Astrocyte (in vitro differentiated cells and primary cell): ENCODE measurements at regions not wholly inside any gene's neighbourhood (a gene's known extent, or its start where the extent isn't known, plus 50 kb on each side); places are given as distances from the start of the nearest gene placed in this dataset.
A peak's percentile ranks its signal among the peaks of the same experiment; 100 is the strongest.

ENCODE experiments used
- DNase-seq: peaks from one replicate; pipeline ENCODE4 v3.0.0-alpha.2; 2010; ENCODE audit warnings: low read depth
- FAIRE-seq: peaks from 2 replicates; lab custom pipeline; 2011; peaks lifted over from hg19 to GRCh38; lab: Jason Lieb, UNC
- H2AFZ ChIP-seq: 2 replicates; pipeline ENCODE4 v1.6.0; 2012; ENCODE audit warnings: low read depth, low read length, inconsistent platforms
- H3K27ac ChIP-seq: 2 replicates; pipeline ENCODE4 v1.5.1; 2011; ENCODE audit warnings: low read depth, low read length, inconsistent platforms
- H3K27me3 ChIP-seq: 2 replicates; pipeline ENCODE4 v1.6.0; 2011; ENCODE audit warnings: low read length, inconsistent platforms; ENCODE audit not compliant: insufficient read depth
- H3K36me3 ChIP-seq: 2 replicates; pipeline ENCODE4 v1.5.1; 2011; ENCODE audit warnings: low read length, inconsistent platforms; ENCODE audit not compliant: insufficient read depth
- H3K4me1 ChIP-seq: 2 replicates; pipeline ENCODE4 v1.5.1; 2011; ENCODE audit warnings: low read length, inconsistent platforms; ENCODE audit not compliant: insufficient read depth
- H3K4me2 ChIP-seq: 2 replicates; pipeline ENCODE4 v1.6.0; 2012; ENCODE audit warnings: low read length, inconsistent platforms
- H3K4me3 ChIP-seq: 2 replicates; pipeline ENCODE4 v1.5.1; 2011; ENCODE audit warnings: low read depth, mild to moderate bottlenecking, low read length, inconsistent platforms; ENCODE audit not compliant: insufficient read depth
- H3K79me2 ChIP-seq: 2 replicates; pipeline ENCODE4 v1.6.0; 2012; ENCODE audit warnings: mild to moderate bottlenecking, low read length, inconsistent platforms; ENCODE audit not compliant: insufficient read depth
- H3K9ac ChIP-seq: 2 replicates; pipeline ENCODE4 v1.6.0; 2012; ENCODE audit warnings: mild to moderate bottlenecking, low read length, inconsistent platforms
- H3K9me3 ChIP-seq: 2 replicates; pipeline ENCODE4 v1.5.1; 2012; ENCODE audit warnings: low read depth, mild to moderate bottlenecking, low read length, inconsistent platforms; ENCODE audit not compliant: insufficient read depth
- H4K20me1 ChIP-seq: 2 replicates; pipeline ENCODE4 v1.6.0; 2012; ENCODE audit warnings: low read length, inconsistent platforms; ENCODE audit not compliant: insufficient read depth
- H3K27ac Mint-ChIP-seq: one replicate; pipeline ENCODE4 v1.8.0; 2021; ENCODE audit warnings: mild to moderate bottlenecking, mixed read lengths; ENCODE audit not compliant: unreplicated experiment
- H3K27me3 Mint-ChIP-seq: one replicate; pipeline ENCODE4 v1.8.0; 2021; ENCODE audit warnings: low read depth, mixed read lengths; ENCODE audit not compliant: unreplicated experiment
- H3K36me3 Mint-ChIP-seq: one replicate; pipeline ENCODE4 v1.8.0; 2021; ENCODE audit warnings: low read depth, mixed read lengths; ENCODE audit not compliant: unreplicated experiment
- H3K4me1 Mint-ChIP-seq: one replicate; pipeline ENCODE4 v1.8.0; 2021; ENCODE audit warnings: low read depth, mixed read lengths; ENCODE audit not compliant: unreplicated experiment
- H3K4me3 Mint-ChIP-seq: one replicate; pipeline ENCODE4 v1.8.0; 2021; ENCODE audit warnings: mild to moderate bottlenecking, moderate library complexity, mixed read lengths; ENCODE audit not compliant: unreplicated experiment
- H3K9me3 Mint-ChIP-seq: one replicate; pipeline ENCODE4 v1.8.0; 2021; ENCODE audit warnings: mild to moderate bottlenecking, mixed read lengths; ENCODE audit not compliant: unreplicated experiment
- CTCF ChIP-seq: IDR thresholded peaks from 2 replicates; pipeline ENCODE4 v1.5.1; 2011; ENCODE audit warnings: low read depth, mild to moderate bottlenecking, inconsistent platforms, low read length, moderate library complexity; ENCODE audit not compliant: insufficient read depth
- EZH2 ChIP-seq: IDR thresholded peaks from 2 replicates; pipeline ENCODE4 v1.6.1; 2012; ENCODE audit warnings: mild to moderate bottlenecking, low read length, inconsistent platforms; ENCODE audit not compliant: insufficient read depth

- no peaks in the 10 kb centered on the region for H3K4me1 Mint-ChIP-seq
- FAIRE-seq (no peak), DNase-seq (no peak)
- Histone ChIP-seq H3K79me2 (no peaks in the 10 kb centered on the region), H3K9me3 (no peaks in the 10 kb centered on the region), H3K36me3 (no peaks in the 10 kb centered on the region), H3K27ac (no peak overlapping the region), H2AFZ (no peak overlapping the region), H3K4me1 (no peaks in the 10 kb centered on the region), H4K20me1 (no peaks in the 10 kb centered on the region), H3K27me3 (no peaks in the 10 kb centered on the region), H3K4me3 (no peak overlapping the region), H3K4me2 (no peak overlapping the region), H3K9ac (no peak overlapping the region)
- peaks cover 2% of the 10 kb centered on the region for H3K9me3 Mint-ChIP-seq
- H3K27me3 Mint-ChIP-seq, result peaks cover 4% of the 10 kb centered on the region
- no peak overlapping the region for H3K4me3 Mint-ChIP-seq
- no peak for TF ChIP-seq EZH2
- TF ChIP-seq CTCF, result no peak
- no peak overlapping the region for H3K27ac Mint-ChIP-seq
- no peaks in the 10 kb centered on the region for H3K36me3 Mint-ChIP-seq
Observed at GRCh38 chr3:70885636-70886035, 573.2 kb upstream of the MDFIC2 start.

DNA sequence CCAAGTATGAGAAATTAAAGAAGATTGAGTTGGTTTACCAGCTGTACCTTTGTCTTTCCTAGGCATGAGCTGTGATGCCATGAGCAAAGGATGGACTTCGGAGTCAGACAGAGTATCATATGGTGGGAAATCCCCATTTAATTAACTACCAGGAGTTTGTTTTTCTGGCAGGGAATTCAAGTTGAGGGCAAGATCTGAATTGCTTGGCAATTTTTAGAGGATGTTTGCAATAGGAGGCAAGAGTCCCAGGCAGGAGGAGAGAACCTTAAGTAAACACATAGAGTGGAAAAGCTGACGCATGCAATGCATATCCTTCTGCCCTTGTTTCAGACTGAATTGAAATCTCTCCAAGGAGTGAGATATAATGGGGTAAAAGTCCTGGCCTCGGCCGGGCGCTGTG lies 569.7 kb upstream of the MDFIC2 start:
- no peak for TF ChIP-seq CTCF
- no peak for TF ChIP-seq EZH2
- Histone ChIP-seq H3K9me3 (peaks cover 2% of the 10 kb centered on the region), H3K27ac (no peak overlapping the region), H3K36me3 (no peaks in the 10 kb centered on the region), H3K4me1 (no peaks in the 10 kb centered on the region), H2AFZ (no peak overlapping the region), H3K4me3 (no peak overlapping the region), H4K20me1 (no peaks in the 10 kb centered on the region), H3K9ac (no peak overlapping the region), H3K4me2 (no peak overlapping the region), H3K79me2 (no peaks in the 10 kb centered on the region), H3K27me3 (no peaks in the 10 kb centered on the region)
- H3K9me3 Mint-ChIP-seq, result peaks cover 8% of the 10 kb centered on the region
- DNase-seq, result peak; percentile 20
- FAIRE-seq, result no peak
- H3K27me3 Mint-ChIP-seq, result peaks cover 6% of the 10 kb centered on the region
- peaks cover 1% of the 10 kb centered on the region for H3K36me3 Mint-ChIP-seq
- H3K4me3 Mint-ChIP-seq, result no peak overlapping the region
- no peak overlapping the region for H3K27ac Mint-ChIP-seq
- H3K4me1 Mint-ChIP-seq, result no peaks in the 10 kb centered on the region

GRCh38 chr3:70880421-70880820 lies 568.0 kb upstream of the MDFIC2 start:
- H3K9me3 Mint-ChIP-seq, result peaks cover 8% of the 10 kb centered on the region
- H3K36me3 ChIP-seq, result no peaks in the 10 kb centered on the region
- no peak overlapping the region for H3K4me3 ChIP-seq
- H3K4me2 ChIP-seq, result no peak overlapping the region
- no peaks in the 10 kb centered on the region for H4K20me1 ChIP-seq
- H3K4me3 Mint-ChIP-seq, result no peak overlapping the region
- H2AFZ ChIP-seq, result no peak overlapping the region
- H3K4me1 Mint-ChIP-seq, result no peaks in the 10 kb centered on the region
- H3K79me2 ChIP-seq, result no peaks in the 10 kb centered on the region
- TF ChIP-seq EZH2 (no peak), CTCF (no peak)
- peaks cover 6% of the 10 kb centered on the region for H3K27me3 Mint-ChIP-seq
- no peak overlapping the region for H3K27ac ChIP-seq
- H3K9me3 ChIP-seq, result peaks cover 3% of the 10 kb centered on the region
- H3K27ac Mint-ChIP-seq, result no peak overlapping the region
- peaks cover 1% of the 10 kb centered on the region for H3K36me3 Mint-ChIP-seq
- DNase-seq (no peak), FAIRE-seq (no peak)
- H3K27me3 ChIP-seq, result no peaks in the 10 kb centered on the region
- H3K9ac ChIP-seq, result no peak overlapping the region
- no peaks in the 10 kb centered on the region for H3K4me1 ChIP-seq
